ENCODE measurements at regions not wholly inside any gene's neighbourhood (a gene's known extent, or its start where the extent isn't known, plus 50 kb on each side); places are given as distances from the start of the nearest gene placed in this dataset.
"Not testable (repeated sequence)": the region's sequence is repeated elsewhere in the genome, so short reads cannot be mapped to it uniquely, and the experiment has no call there.

GRCh38 chr4:64682946-64683345 is 273.7 kb upstream of the TECRL start:
- no peak for DNase-seq (ENCODE audit: extremely low read depth in 1 of 11, low read depth in 9 of 11, low spot score in 4 of 11)

DNA sequence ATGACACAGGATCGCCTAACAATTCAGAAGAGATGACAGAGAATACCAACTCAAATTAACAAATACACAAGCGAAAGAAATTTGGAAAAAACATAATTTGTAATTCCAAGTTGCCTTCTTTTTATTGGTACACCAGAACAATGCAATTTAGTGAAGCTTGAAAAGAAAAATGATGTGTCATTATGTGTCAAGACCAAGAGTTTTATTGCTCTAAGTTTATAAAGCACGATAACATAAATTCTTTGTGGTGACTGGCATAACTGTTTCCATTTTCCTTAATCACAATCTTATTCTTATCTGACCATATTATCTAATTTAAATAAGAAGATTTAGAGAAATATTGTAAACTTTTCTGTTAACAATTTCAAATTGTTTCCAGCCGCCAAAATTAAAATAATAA is 273.2 kb upstream of the TECRL start:
- no peak for DNase-seq (ENCODE audit: extremely low read depth in 1 of 11, low read depth in 9 of 11, low spot score in 4 of 11)

DNA sequence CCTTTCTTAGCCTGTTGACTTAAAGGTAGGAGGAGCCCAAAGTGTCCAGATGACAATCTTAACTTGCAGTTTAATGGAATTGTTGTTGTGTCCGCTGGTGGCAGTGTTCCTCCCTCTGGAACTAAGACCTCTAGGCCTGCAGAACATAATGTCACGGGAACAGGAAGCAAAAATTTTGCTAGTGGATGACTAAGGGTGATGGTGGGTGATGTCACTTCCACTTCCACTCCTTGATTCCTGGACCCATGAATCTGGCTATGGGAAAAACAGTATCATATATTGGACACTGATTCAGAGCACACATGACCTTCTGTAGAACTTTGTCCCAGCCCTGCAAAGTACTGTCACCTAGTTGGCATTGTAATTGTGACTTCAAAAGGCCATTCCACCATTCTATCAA is 263.9 kb upstream of the TECRL start:
- DNase-seq (ENCODE audit: extremely low read depth in 1 of 11, low read depth in 9 of 11, low spot score in 4 of 11): not testable (repeated sequence)

- DNase-seq (ENCODE audit: extremely low read depth in 1 of 11, low read depth in 9 of 11, low spot score in 4 of 11): no peak
Observed at GRCh38 chr4:64670647-64671046, 261.4 kb upstream of the TECRL start.

- no peak for DNase-seq (ENCODE audit: extremely low read depth in 1 of 11, low read depth in 9 of 11, low spot score in 4 of 11)
Observed at GRCh38 chr4:64643841-64644240, 234.6 kb upstream of the TECRL start.

DNA sequence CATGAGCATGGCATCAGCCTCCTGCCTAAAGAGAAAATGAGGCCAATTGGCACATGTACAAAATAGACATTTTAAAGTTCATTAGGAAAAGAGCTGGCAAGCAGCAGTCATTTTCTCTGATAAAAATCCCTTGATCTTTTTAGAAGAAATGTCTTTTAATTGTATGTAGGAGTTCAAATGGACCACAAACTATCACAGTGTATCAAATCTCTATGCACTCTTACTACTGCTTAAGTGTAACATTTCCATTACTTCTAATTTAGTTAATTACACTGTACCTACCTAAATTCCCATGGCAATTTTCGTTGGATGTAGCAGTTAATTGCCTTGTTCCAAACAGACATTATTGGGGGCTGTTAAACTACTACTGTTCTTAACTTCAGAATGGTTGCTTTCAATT is 233.7 kb upstream of the TECRL start:
- no peak for DNase-seq (ENCODE audit: extremely low read depth in 1 of 11, low read depth in 9 of 11, low spot score in 4 of 11)

GRCh38 chr4:64640402-64640801 is 231.2 kb upstream of the TECRL start:
- not testable (repeated sequence) for DNase-seq (ENCODE audit: extremely low read depth in 1 of 11, low read depth in 9 of 11, low spot score in 4 of 11)

DNA sequence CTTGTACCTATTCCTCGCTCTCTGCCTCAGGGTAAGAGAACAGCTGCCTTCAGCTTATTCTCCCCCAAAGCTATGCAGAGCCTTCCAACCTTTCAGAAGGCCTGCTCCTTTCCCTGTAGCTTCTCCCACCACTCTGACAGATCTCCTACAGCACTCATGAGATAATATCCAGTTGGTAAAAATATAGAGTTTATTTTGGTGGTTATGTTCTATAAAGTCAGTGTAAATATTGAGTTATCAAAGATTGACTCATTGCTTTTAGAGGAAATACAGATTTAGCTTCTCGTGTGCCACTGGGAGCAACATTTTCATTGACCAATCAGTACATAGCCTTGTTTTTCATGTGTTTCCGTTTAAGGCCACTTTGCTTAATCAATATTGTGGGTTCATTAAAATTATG is 216.2 kb upstream of the TECRL start:
- DNase-seq (ENCODE audit: extremely low read depth in 1 of 11, low read depth in 9 of 11, low spot score in 4 of 11): no peak

DNA sequence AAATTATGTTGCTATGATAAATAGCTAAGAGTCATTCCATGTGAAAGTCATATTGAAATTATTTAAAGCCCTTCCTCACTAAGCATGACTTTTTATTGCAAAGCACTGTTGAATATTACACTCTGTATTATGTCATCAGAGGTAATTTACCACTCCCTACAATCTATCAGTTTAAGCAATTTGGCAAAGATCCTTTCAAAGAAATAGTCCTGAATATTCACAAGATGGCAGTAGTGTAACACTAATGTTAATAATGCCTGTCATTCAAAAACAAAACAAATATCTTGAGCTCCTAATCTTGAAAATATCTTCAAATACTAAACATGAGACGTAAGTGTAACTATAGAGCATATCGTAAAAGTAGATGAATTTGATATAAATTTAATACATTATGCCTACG is 208.6 kb upstream of the TECRL start:
- no peak for DNase-seq (ENCODE audit: extremely low read depth in 1 of 11, low read depth in 9 of 11, low spot score in 4 of 11)

GRCh38 chr4:64614276-64614675 is 205.0 kb upstream of the TECRL start:
- DNase-seq (ENCODE audit: extremely low read depth in 1 of 11, low read depth in 9 of 11, low spot score in 4 of 11): no peak

DNA sequence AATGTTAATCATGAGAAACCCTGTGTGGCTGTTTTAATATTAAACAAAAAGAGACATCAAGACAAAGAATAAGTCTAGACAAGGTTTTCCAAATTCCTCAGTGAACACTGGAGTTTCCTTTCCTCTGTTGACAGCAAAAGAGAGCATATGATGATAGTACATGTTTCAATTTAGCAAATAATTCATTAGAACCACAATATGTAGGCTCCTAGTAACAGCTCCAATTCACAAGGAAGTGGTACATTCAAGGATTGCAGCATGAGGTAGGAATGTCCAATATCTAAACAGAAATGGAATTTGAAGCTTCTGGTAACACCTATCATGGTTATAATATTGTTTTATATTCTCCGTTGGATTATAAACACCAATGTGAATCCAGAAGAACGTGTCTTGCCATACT is 203.8 kb upstream of the TECRL start:
- no peak for DNase-seq (ENCODE audit: extremely low read depth in 1 of 11, low read depth in 9 of 11, low spot score in 4 of 11)

DNA sequence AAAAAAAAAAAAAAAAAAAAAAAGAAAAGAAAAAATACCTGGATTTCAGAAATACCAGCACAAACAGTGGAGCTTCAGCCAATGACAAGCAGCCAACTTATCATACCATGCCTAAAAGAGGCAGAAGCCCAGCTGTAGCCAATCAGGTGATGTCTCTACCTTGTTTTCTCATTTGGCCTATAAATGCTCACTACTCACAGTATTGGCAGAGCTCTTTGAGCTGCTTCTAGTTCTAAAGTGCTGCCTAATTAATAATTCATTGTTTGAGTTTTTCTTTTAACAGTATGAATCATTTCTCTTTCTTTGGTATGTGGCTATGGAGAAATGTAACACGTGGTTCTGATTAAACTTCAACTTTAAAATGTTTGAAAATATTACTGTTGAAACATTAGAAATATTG is 188.8 kb upstream of the TECRL start:
- no peak for DNase-seq (ENCODE audit: extremely low read depth in 1 of 11, low read depth in 9 of 11, low spot score in 4 of 11)

GRCh38 chr4:64594723-64595122 is 185.5 kb upstream of the TECRL start:
- no peak for DNase-seq (ENCODE audit: extremely low read depth in 1 of 11, low read depth in 9 of 11, low spot score in 4 of 11)

GRCh38 chr4:64588507-64588906 is 179.3 kb upstream of the TECRL start:
- DNase-seq (ENCODE audit: extremely low read depth in 1 of 11, low read depth in 9 of 11, low spot score in 4 of 11): no peak

DNA sequence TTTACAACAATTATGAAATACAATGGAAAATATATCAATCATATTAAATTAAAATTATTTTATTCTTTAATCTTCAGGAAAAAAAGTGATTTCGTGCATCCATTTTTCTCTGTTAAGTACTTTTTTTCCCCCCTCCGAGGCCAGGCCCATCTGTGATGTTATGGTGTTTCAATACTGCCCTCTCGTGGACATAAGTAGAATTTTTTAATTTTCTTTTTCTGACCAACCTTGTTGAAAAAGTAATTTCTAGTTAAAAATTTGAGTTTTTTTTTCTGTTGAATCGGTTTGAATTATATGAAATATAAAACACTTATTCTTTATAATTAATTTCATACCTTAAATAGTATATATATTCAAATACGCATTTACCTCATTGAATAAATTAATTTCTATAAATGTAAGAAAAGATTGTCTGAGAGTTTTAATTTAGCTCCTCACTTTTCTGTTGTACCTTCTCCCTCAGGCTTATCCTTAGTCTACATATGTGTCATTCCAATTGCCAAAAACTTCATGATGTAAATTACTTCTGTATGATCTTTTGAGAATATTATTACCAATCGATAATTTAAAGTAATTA is 175.8 kb upstream of the TECRL start:
- DNase-seq (ENCODE audit: extremely low read depth in 1 of 11, low read depth in 9 of 11, low spot score in 4 of 11): peak in 7 of 11 donors; percentile 0 to 17 (median 4)

- no peak for DNase-seq (ENCODE audit: extremely low read depth in 1 of 11, low read depth in 9 of 11, low spot score in 4 of 11)
Observed at GRCh38 chr4:64584125-64584524, 174.9 kb upstream of the TECRL start.

GRCh38 chr4:64582492-64582891 is 173.2 kb upstream of the TECRL start:
- no peak for DNase-seq (ENCODE audit: extremely low read depth in 1 of 11, low read depth in 9 of 11, low spot score in 4 of 11)

DNA sequence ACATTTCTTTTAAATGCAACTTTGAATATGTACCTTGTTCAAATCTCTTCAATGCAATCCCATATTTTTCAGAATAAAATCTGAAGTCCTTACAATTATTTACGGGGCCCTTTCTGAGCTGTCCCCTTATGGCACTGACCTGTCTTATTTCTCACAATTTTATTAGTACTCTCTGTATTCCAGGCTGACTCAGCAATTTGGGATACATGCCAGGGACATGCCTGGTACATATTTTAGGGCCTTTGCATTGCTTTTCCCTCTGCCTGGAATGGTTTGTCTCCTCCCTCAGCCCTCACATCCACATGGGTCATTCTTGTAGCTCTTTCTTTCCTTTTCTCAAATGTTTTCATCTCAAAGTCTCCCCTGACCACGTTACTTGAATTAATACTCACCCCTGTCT is 172.2 kb upstream of the TECRL start:
- DNase-seq (ENCODE audit: extremely low read depth in 1 of 11, low read depth in 9 of 11, low spot score in 4 of 11): no peak

GRCh38 chr4:64564126-64564525 is 154.9 kb upstream of the TECRL start:
- DNase-seq (ENCODE audit: extremely low read depth in 1 of 11, low read depth in 9 of 11, low spot score in 4 of 11): no peak

- no peak for DNase-seq (ENCODE audit: extremely low read depth in 1 of 11, low read depth in 9 of 11, low spot score in 4 of 11)
Observed at GRCh38 chr4:64559571-64559970, 150.3 kb upstream of the TECRL start.

DNA sequence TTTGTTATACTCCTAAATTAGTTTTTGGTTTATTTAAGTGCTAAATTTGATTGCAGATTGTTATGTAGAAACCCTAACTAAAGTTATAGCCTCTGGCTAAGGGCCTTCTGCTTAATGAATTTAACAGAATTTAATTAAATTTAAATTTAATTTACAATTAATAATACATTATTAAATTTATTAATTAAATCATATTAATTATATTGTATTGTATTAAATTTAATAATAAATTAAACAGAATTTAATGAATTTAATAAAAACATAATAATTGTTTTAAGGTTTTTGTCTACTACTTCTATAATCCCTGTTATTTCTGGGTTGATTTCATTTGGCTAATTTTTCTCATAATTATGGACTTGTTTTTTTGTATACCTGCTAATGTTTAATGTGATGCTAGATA is 141.9 kb upstream of the TECRL start:
- DNase-seq (ENCODE audit: extremely low read depth in 1 of 11, low read depth in 9 of 11, low spot score in 4 of 11): no peak

DNA sequence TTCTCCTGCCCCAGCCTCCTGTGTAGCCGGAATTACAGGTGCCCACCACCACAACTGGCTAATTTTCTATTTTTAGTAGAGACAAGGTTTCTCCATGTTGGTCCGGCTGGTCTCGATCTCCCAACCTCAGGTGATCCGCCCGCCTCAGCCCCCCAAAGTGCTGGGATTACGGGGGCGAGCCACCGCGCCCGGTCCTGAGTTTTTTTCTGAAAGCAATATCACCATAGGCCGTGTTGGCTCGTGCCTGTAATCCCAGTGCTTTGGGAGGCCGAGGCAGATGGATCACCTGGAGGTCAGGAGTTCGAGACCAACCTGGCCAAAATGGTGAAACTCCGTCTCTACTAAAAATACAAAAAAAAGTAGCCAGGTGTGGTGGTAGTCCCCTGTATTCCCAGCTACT is 136.3 kb upstream of the TECRL start:
- no peak for DNase-seq (ENCODE audit: extremely low read depth in 1 of 11, low read depth in 9 of 11, low spot score in 4 of 11)
